Natural killer cell (primary cell): ENCODE measurements at regions not wholly inside any gene's neighbourhood (a gene's known extent, or its start where the extent isn't known, plus 50 kb on each side); places are given as distances from the start of the nearest gene placed in this dataset.

ENCODE experiments used
- ATAC-seq, 3 donors: fragments of 150-1000 bp in 2 of 3; fragments of 200-7000 bp in 1 of 3; cut with Tn5 transposase; 1 replicate in 1 of 3; 2 replicates in 2 of 3; pipeline ENCODE4 v1.10.0; 2021; ENCODE audit warnings: mild to moderate bottlenecking in 2 of 3, moderate library complexity in 2 of 3
- DNase-seq, 2 donors: peaks; one replicate each; pipeline versions ENCODE4 v3.0.0 to v3.0.0-alpha.2; 2013 to 2021; ENCODE audit warnings: mixed read lengths in 1 of 2
- H3K27ac ChIP-seq: one replicate; pipeline ENCODE4 v1.5.1; 2013; ENCODE audit warnings: mild to moderate bottlenecking, low read length
- H3K27me3 ChIP-seq: one replicate; pipeline ENCODE4 v1.6.1; 2013; ENCODE audit warnings: low read length; ENCODE audit not compliant: control insufficient read depth, insufficient read depth
- H3K36me3 ChIP-seq: one replicate; pipeline ENCODE4 v1.6.1; 2013; ENCODE audit warnings: low read length; ENCODE audit not compliant: control insufficient read depth, insufficient read depth
- H3K4me1 ChIP-seq: one replicate; pipeline ENCODE4 v1.6.1; 2013; ENCODE audit warnings: low read length; ENCODE audit not compliant: control insufficient read depth, insufficient read depth
- H3K4me3 ChIP-seq: one replicate; pipeline ENCODE4 v1.5.1; 2013; ENCODE audit warnings: low read length
- H3K9me3 ChIP-seq: one replicate; pipeline ENCODE4 v1.6.1; 2013; ENCODE audit warnings: low read length; ENCODE audit not compliant: control insufficient read depth, insufficient read depth
- H3K27ac Mint-ChIP-seq, 2 donors: one replicate each; pipeline ENCODE4 v1.8.0; 2022; ENCODE audit warnings: mild to moderate bottlenecking in 2 of 2, mixed read lengths in 2 of 2, moderate library complexity in 1 of 2
- H3K27me3 Mint-ChIP-seq, 2 donors: one replicate each; pipeline ENCODE4 v1.8.0; 2022; ENCODE audit warnings: low read depth in 2 of 2, mixed read lengths in 2 of 2
- H3K36me3 Mint-ChIP-seq: one replicate; pipeline ENCODE4 v1.8.0; 2022; ENCODE audit warnings: mixed read lengths
- H3K4me1 Mint-ChIP-seq, 2 donors: one replicate each; pipeline ENCODE4 v1.8.0; 2022; ENCODE audit warnings: mixed read lengths in 2 of 2
- H3K4me3 Mint-ChIP-seq: one replicate; pipeline ENCODE4 v1.8.0; 2022; ENCODE audit warnings: mild to moderate bottlenecking, moderate library complexity, mixed read lengths
- H3K9me3 Mint-ChIP-seq, 2 donors: one replicate each; pipeline ENCODE4 v1.8.0; 2022; ENCODE audit warnings: mixed read lengths in 2 of 2
- CTCF ChIP-seq: fragments of 200-600 bp; IDR thresholded peaks from one replicate; pipeline ENCODE4 v1.8.0; 2022; ENCODE audit warnings: antibody characterized with exemption
- WGBS: methylation state at CpG from one replicate; pipeline ENCODE4 v1.1.7; 2013; ENCODE audit warnings: missing lambda C conversion rate; ENCODE audit not compliant: insufficient coverage; 5-methylcytosine and 5-hydroxymethylcytosine counted together
- intact Hi-C: fragments of 100-400 bp; cut with micrococcal nuclease; formaldehyde crosslinking; loops from one replicate; pipeline ENCODE4 v1.14.2; 2022

- H3K4me1 Mint-ChIP-seq, result no peaks in the 10 kb centered on the region
- Histone ChIP-seq H3K9me3 (no peaks in the 10 kb centered on the region), H3K4me1 (no peaks in the 10 kb centered on the region), H3K27ac (no peak overlapping the region), H3K36me3 (no peaks in the 10 kb centered on the region), H3K4me3 (no peak overlapping the region), H3K27me3 (no peaks in the 10 kb centered on the region)
- ATAC-seq, result no peak
- no peaks in the 10 kb centered on the region for H3K27me3 Mint-ChIP-seq
- no peak for DNase-seq
- intact Hi-C loops, result no loop called here
- H3K36me3 Mint-ChIP-seq, result no peaks in the 10 kb centered on the region
- H3K4me3 Mint-ChIP-seq, result no peak overlapping the region
- WGBS, result 100% methylated on average over 1 of the region's 1 CpG
- no peak overlapping the region for H3K27ac Mint-ChIP-seq
- TF ChIP-seq CTCF, result no peak
- peaks cover 11 to 14% of the 10 kb centered on the region in 2 donors for H3K9me3 Mint-ChIP-seq
Observed at GRCh38 chr4:165774326-165774725, 98.7 kb upstream of the TLL1 start.

GRCh38 chr4:165779950-165780670 lies 92.9 kb upstream of the TLL1 start:
- 86% methylated on average over 5 of the region's 5 CpGs for WGBS
- no peak for TF ChIP-seq CTCF
- no peak overlapping the region for H3K4me3 ChIP-seq
- H3K9me3 ChIP-seq, result no peaks in the 10 kb centered on the region
- Mint-ChIP-seq H3K27me3 (no peaks in the 10 kb centered on the region), H3K4me3 (no peak overlapping the region), H3K4me1 (no peaks in the 10 kb centered on the region), H3K36me3 (no peaks in the 10 kb centered on the region), H3K27ac (no peak overlapping the region), H3K9me3 (peaks cover 13 to 15% of the 10 kb centered on the region in 2 donors)
- no peaks in the 10 kb centered on the region for H3K36me3 ChIP-seq
- H3K4me1 ChIP-seq, result no peaks in the 10 kb centered on the region
- intact Hi-C loops, result no loop called here
- no peaks in the 10 kb centered on the region for H3K27me3 ChIP-seq
- H3K27ac ChIP-seq, result no peak overlapping the region
- DNase-seq (no peak), ATAC-seq (no peak)

- H3K27ac ChIP-seq, result no peak overlapping the region
- Mint-ChIP-seq H3K27ac (no peak overlapping the region), H3K4me3 (no peak overlapping the region), H3K4me1 (no peaks in the 10 kb centered on the region), H3K9me3 (peaks cover 13 to 15% of the 10 kb centered on the region in 2 donors), H3K27me3 (no peaks in the 10 kb centered on the region), H3K36me3 (no peaks in the 10 kb centered on the region)
- ATAC-seq, result no peak
- no peaks in the 10 kb centered on the region for H3K36me3 ChIP-seq
- no peaks in the 10 kb centered on the region for H3K9me3 ChIP-seq
- no peak for TF ChIP-seq CTCF
- H3K4me1 ChIP-seq, result no peaks in the 10 kb centered on the region
- DNase-seq, result no peak
- intact Hi-C loops, result no loop called here
- no CpG with 5 or more reads among the region's 1 CpG for WGBS
- no peak overlapping the region for H3K4me3 ChIP-seq
- H3K27me3 ChIP-seq, result no peaks in the 10 kb centered on the region
Observed at GRCh38 chr4:165780735-165781134, 92.3 kb upstream of the TLL1 start.

- ATAC-seq, result no peak
- Mint-ChIP-seq H3K9me3 (peaks cover 7 to 10% of the 10 kb centered on the region in 2 donors), H3K27me3 (no peaks in the 10 kb centered on the region), H3K27ac (no peak overlapping the region), H3K36me3 (no peaks in the 10 kb centered on the region), H3K4me3 (no peak overlapping the region), H3K4me1 (no peaks in the 10 kb centered on the region)
- DNase-seq, result no peak
- no peaks in the 10 kb centered on the region for H3K9me3 ChIP-seq
- H3K27ac ChIP-seq, result no peak overlapping the region
- H3K36me3 ChIP-seq, result no peaks in the 10 kb centered on the region
- intact Hi-C loops, result no loop called here
- no peaks in the 10 kb centered on the region for H3K4me1 ChIP-seq
- TF ChIP-seq CTCF, result no peak
- H3K27me3 ChIP-seq, result no peaks in the 10 kb centered on the region
- no peak overlapping the region for H3K4me3 ChIP-seq
Observed at GRCh38 chr4:165782623-165783022, 90.4 kb upstream of the TLL1 start.
